Immature natural killer cell (primary cell): ENCODE measurements at regions not wholly inside any gene's neighbourhood (a gene's known extent, or its start where the extent isn't known, plus 50 kb on each side); places are given as distances from the start of the nearest gene placed in this dataset.

Source experiments
- DNase-seq, 3 donors: peaks; one replicate each; pipeline ENCODE4 v3.0.0; 2022; ENCODE audit warnings: mixed read lengths in 1 of 3
- H3K27ac Mint-ChIP-seq, 6 donors: one replicate each; pipeline ENCODE4 v1.8.0; 2020; ENCODE audit warnings: mixed read lengths in 6 of 6, mild to moderate bottlenecking in 5 of 6, inconsistent platforms in 4 of 6, moderate library complexity in 3 of 6
- H3K27me3 Mint-ChIP-seq, 3 donors: one replicate each; pipeline ENCODE4 v1.8.0; 2020 to 2021; ENCODE audit warnings: low read depth in 3 of 3, mild to moderate bottlenecking in 3 of 3, mixed read lengths in 3 of 3, moderate library complexity in 3 of 3, inconsistent platforms in 1 of 3
- H3K36me3 Mint-ChIP-seq, 3 donors: one replicate each; pipeline ENCODE4 v1.8.0; 2020; ENCODE audit warnings: mixed read lengths in 3 of 3, inconsistent platforms in 2 of 3, mild to moderate bottlenecking in 2 of 3
- H3K4me1 Mint-ChIP-seq, 2 donors: one replicate each; pipeline ENCODE4 v1.8.0; 2020; ENCODE audit warnings: inconsistent platforms in 2 of 2, mild to moderate bottlenecking in 2 of 2, mixed read lengths in 2 of 2, moderate library complexity in 1 of 2
- H3K4me3 Mint-ChIP-seq, 5 donors: one replicate each; pipeline ENCODE4 v1.8.0; 2020; ENCODE audit warnings: mild to moderate bottlenecking in 5 of 5, mixed read lengths in 5 of 5, inconsistent platforms in 3 of 5, moderate library complexity in 3 of 5
- H3K9me3 Mint-ChIP-seq, 6 donors: one replicate each; pipeline ENCODE4 v1.8.0; 2020; ENCODE audit warnings: mild to moderate bottlenecking in 6 of 6, mixed read lengths in 6 of 6, inconsistent platforms in 4 of 6, moderate library complexity in 3 of 6

DNA sequence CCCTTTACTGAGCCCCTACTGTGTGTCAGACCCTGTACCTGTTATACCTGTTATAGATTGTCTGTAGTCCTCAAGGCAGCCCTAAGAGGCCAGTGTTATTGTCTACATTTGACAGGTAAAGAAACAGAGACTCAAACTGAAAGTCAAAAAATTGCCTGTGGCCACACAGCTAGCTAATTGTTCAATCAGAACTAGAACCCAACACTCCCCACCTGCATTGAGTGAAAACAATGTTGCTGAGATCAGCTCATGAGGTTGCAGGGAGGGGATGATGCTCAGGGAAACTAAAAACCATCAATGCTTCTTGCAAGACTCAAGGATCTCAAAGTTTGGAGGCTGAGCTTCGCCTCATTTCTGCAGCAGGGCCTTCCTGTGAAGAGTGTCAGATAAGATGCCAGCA is 109.5 kb upstream of the LMO4 start:
- Mint-ChIP-seq H3K27me3 (peaks cover 2 to 6% (median 2%) of the 10 kb centered on the region in 3 donors), H3K9me3 (peaks cover 0 to 11% (median 0%) of the 10 kb centered on the region in 6 donors), H3K27ac (no peak overlapping the region), H3K36me3 (no peaks in the 10 kb centered on the region), H3K4me1 (peaks cover 0 to 8% of the 10 kb centered on the region in 2 donors), H3K4me3 (no peak overlapping the region)
- DNase-seq, result no peak

DNA sequence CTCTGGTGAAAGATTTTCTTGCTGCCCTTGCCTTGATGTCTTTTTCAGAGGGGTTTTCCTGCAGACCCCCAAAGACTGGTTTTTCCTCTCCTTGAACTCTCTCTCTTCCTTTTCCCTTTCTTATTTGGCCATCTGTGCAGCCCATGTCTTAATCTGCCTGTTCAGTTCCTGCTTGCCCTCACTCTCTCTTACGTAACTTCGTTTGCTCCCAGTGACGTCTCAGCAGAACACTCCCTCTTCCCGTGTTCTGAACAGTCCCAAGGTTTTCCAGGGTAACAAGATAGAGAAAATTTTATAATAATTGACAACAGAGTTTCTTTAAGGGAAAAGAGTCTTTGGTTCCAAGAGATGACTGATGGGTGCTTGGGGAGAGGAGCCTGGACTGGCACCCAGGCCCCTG is 109.1 kb upstream of the LMO4 start:
- DNase-seq, result no peak
- H3K27ac Mint-ChIP-seq, result no peak overlapping the region

DNA sequence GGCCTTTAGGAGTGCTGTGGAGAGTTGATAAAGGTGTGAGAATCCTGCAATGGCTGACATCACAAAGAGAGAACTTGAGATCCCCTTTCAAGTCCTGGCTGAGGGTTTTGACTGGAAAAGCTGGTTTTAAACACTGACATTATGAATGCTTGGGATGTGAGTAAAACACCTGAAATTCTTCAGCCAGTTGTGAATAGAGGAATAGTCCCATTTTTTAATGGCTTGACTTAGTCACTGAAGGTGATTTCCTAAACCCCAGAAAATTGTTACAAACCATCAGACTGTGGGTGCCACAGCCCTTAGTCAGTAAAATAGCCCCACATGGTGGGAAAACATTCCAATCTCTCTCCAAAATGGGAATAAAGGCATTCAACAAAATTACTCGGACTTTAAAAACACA is 107.7 kb upstream of the LMO4 start:
- DNase-seq, result no peak
- H3K36me3 Mint-ChIP-seq, result no peaks in the 10 kb centered on the region
- H3K9me3 Mint-ChIP-seq, result peaks cover 0 to 2% (median 0%) of the 10 kb centered on the region in 6 donors
- H3K27me3 Mint-ChIP-seq, result peaks cover under 1 to 2% (median 2%) of the 10 kb centered on the region in 3 donors
- no peak overlapping the region for H3K4me3 Mint-ChIP-seq
- H3K27ac Mint-ChIP-seq, result no peak overlapping the region
- H3K4me1 Mint-ChIP-seq, result peaks cover 0 to 8% of the 10 kb centered on the region in 2 donors

More for the DNA sequence above, 109.1 kb upstream of the LMO4 start:
- Mint-ChIP-seq H3K4me1 (peaks cover 0 to 8% of the 10 kb centered on the region in 2 donors), H3K27me3 (peaks cover 2 to 6% (median 2%) of the 10 kb centered on the region in 3 donors), H3K36me3 (no peaks in the 10 kb centered on the region), H3K4me3 (no peak overlapping the region), H3K9me3 (peaks cover 0 to 11% (median 0%) of the 10 kb centered on the region in 6 donors)

DNA sequence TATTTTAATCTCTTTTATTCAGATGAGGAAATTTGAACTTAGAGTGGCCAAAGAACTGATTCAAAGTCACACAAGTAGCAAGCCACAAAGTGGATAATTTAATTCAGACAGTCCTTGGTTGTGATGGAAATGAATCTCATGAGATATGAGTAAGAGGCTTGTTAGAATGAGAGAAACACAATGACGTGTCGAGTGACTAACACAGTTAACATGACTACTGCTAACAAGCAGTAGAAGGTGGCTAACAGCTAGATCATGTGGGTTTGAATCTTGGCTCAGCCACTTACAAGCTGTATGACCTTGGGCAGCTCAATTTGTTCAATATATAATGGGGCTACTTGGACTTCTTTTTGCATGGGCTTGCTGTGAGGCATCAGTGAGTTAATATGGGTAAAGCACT is 104.5 kb upstream of the LMO4 start:
- DNase-seq, result no peak
- no peaks in the 10 kb centered on the region for H3K9me3 Mint-ChIP-seq
- H3K36me3 Mint-ChIP-seq, result no peaks in the 10 kb centered on the region
- peaks cover 0 to 2% (median under 1%) of the 10 kb centered on the region in 3 donors for H3K27me3 Mint-ChIP-seq
- H3K27ac Mint-ChIP-seq, result no peak overlapping the region
- no peak overlapping the region for H3K4me3 Mint-ChIP-seq
- H3K4me1 Mint-ChIP-seq, result peaks cover 0 to 8% of the 10 kb centered on the region in 2 donors

DNA sequence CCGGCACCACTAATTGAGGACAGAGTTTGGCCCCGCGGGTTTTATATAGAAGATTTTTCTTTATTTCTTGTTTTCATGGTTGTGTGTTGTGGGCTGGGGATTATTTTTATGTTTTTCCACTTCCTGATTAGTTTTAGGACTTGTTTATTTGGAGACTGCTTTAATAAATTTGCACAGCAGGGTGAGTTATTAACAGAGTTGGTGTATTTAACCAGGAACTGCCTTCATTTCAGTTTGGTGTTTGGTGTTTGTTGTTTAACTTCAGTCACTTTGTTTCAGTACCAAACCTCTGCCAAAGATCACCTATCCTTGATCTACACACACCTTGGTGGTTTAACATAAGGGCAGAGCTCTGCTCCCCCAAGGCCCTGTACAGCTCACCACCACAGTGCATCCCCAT is 103.5 kb upstream of the LMO4 start:
- no peaks in the 10 kb centered on the region for H3K9me3 Mint-ChIP-seq
- no peak overlapping the region for H3K4me3 Mint-ChIP-seq
- no peaks in the 10 kb centered on the region for H3K27me3 Mint-ChIP-seq
- H3K27ac Mint-ChIP-seq, result no peak overlapping the region
- H3K4me1 Mint-ChIP-seq, result peaks cover 0 to 7% of the 10 kb centered on the region in 2 donors
- DNase-seq, result no peak
- H3K36me3 Mint-ChIP-seq, result no peaks in the 10 kb centered on the region

DNA sequence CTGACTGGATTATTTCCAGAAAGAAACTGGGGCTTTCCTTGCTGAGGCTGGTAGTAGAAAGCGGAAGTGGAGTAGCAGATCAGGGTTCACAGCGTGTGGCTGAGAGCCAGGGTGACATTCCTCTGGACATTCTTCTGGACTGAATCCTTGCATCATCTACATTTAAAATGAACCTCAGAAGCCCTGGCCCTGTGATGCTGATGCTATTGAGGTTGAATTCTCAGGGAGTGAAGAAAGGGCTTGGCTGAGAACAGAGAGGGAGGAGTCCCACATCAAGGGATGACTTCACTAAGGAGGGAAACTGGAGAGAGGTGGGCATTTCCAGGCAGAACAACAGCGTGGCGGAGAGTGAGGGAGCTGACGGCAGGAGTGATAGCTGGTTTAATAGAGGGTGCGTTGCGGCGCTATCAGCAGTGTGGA is 102.3 kb upstream of the LMO4 start:
- no peaks in the 10 kb centered on the region for H3K4me1 Mint-ChIP-seq
- no peak for DNase-seq
- no peaks in the 10 kb centered on the region for H3K27me3 Mint-ChIP-seq
- no peak overlapping the region for H3K4me3 Mint-ChIP-seq
- H3K36me3 Mint-ChIP-seq, result no peaks in the 10 kb centered on the region
- no peak overlapping the region for H3K27ac Mint-ChIP-seq
- H3K9me3 Mint-ChIP-seq, result no peaks in the 10 kb centered on the region

DNA sequence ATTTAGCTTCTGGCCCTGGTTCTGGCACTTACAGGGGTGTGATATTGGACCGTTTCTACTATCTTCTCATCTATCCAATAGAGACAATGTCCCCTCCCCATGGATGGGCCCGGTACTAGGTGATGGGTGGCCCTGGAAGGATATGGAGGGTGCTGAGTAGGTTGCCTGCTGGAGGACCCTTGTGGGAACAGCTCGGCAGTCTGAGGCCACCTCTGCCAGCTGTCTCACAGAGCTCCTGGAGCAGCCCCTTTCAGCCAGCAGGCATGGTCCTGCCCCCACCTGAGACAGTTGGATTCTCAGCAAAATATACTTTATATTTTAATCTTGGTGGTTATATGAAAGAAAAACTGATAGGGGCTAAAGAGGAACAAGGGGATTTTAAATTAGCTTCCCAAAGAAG is 101.0 kb upstream of the LMO4 start:
- Mint-ChIP-seq H3K4me3 (no peak overlapping the region), H3K27me3 (no peaks in the 10 kb centered on the region), H3K27ac (no peak overlapping the region), H3K9me3 (no peaks in the 10 kb centered on the region), H3K36me3 (no peaks in the 10 kb centered on the region), H3K4me1 (no peaks in the 10 kb centered on the region)
- DNase-seq, result no peak

DNA sequence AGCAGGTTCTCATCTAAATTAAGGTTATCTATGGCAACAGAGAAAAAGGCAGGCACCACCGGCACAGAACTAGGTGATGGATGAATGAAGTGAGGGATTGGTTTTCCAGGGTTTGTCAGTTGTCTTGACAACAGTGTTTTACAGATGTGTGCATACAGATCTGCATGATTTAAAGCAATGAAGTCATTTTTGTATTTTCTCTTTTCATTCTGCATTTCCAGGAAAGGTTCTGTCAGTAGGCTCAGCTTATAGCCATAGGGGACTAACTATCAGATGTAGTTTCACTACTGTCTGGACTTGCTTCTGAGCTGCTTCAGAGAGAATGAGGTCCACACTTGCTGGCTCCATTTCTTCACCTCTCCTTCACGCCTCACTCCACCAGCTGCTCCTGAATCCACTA is 98.2 kb upstream of the LMO4 start:
- no peak overlapping the region for H3K27ac Mint-ChIP-seq
- H3K9me3 Mint-ChIP-seq, result no peaks in the 10 kb centered on the region
- no peaks in the 10 kb centered on the region for H3K36me3 Mint-ChIP-seq
- peaks cover 0 to 3% (median 0%) of the 10 kb centered on the region in 3 donors for H3K27me3 Mint-ChIP-seq
- DNase-seq, result no peak
- no peak overlapping the region for H3K4me3 Mint-ChIP-seq
- H3K4me1 Mint-ChIP-seq, result no peaks in the 10 kb centered on the region

DNA sequence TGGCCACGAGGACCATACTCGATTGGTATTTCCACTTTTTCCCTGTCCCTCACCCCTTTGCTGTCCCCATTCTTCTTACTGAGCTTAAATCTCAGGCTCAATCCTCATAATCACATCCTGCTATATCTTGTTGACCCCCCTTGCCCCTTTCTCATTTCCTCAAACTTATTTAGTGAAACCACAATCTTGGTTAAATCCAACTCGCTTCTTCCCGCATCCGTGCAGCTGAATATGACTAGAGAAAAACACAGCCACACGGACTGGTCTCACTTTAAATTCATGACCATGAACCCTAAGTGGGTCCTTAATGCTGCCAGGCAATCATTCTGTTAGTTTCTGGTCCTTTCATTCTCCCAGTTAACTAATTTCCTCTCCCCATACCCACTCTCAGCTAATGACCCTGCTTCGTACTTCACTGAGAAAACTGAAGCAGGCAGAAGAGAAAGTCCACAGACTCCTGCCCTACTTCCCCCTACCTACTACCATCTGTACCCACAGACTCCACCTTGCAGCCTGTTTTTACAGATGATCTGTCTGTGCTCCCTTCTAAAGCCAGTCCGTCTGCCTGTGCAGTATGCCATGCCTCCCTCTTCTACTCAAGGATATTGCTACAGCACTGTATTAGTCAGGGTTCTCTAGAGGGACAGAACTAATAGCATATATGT is 96.8 kb upstream of the LMO4 start:
- Mint-ChIP-seq H3K9me3 (no peaks in the 10 kb centered on the region), H3K4me3 (no peak overlapping the region), H3K4me1 (no peaks in the 10 kb centered on the region), H3K36me3 (no peaks in the 10 kb centered on the region), H3K27ac (no peak overlapping the region), H3K27me3 (peaks cover 0 to 3% (median 0%) of the 10 kb centered on the region in 3 donors)
- DNase-seq, result no peak

DNA sequence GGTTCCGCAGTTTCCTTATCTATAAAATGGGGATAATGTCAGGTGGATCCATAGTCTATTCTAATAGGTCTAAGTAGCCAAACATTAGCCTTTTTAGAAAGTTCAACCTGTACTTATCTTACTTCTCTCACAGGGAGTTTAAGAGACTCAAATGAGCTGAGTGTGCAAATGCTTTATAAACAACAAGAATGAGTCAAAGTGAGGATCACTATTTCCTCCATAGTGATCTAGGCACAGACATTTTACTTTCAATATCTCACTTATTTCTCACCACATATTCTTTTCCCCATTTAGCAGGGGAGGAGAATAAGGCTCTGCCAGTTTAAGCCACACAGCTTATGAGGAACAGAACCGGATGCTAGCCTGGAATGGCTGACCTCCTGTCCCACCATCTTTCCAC is 92.1 kb upstream of the LMO4 start:
- H3K27me3 Mint-ChIP-seq, result peaks cover 0 to 5% (median 3%) of the 10 kb centered on the region in 3 donors
- H3K9me3 Mint-ChIP-seq, result no peaks in the 10 kb centered on the region
- no peak overlapping the region for H3K4me3 Mint-ChIP-seq
- no peaks in the 10 kb centered on the region for H3K36me3 Mint-ChIP-seq
- no peak for DNase-seq
- no peaks in the 10 kb centered on the region for H3K4me1 Mint-ChIP-seq
- no peak overlapping the region for H3K27ac Mint-ChIP-seq

DNA sequence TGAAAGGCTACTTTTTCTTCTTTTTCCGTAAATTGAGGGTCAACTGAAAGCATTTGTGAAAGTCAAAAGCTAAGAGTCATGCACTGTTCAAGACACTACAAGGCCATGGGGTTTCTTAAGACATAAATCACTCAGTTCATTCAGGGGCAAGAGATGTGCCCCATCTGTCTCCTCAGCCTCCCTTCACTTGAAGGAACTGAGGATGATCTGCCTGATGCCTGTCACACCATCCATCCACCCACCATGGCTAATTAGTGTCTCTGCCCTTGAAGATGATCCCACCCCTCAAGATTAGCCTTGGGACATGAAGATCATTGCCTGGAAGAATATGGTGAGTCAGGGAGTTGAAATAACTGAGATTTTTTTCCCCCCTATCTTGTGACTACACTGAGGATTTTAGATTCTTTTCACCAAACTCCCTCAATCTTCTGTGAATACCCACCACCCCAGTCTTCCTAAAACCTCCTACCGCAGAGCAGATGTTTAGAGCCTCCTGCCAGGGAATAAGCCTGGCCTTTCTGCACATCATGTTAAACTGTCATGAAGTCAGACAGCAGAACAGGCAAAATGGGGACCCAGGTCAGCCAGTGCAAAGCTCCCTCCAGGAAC is 88.6 kb upstream of the LMO4 start:
- DNase-seq, result no peak
- no peaks in the 10 kb centered on the region for H3K4me1 Mint-ChIP-seq
- H3K9me3 Mint-ChIP-seq, result no peaks in the 10 kb centered on the region
- no peak overlapping the region for H3K27ac Mint-ChIP-seq
- H3K27me3 Mint-ChIP-seq, result peaks cover 0 to 5% (median 5%) of the 10 kb centered on the region in 3 donors
- H3K36me3 Mint-ChIP-seq, result no peaks in the 10 kb centered on the region
- no peak overlapping the region for H3K4me3 Mint-ChIP-seq

DNA sequence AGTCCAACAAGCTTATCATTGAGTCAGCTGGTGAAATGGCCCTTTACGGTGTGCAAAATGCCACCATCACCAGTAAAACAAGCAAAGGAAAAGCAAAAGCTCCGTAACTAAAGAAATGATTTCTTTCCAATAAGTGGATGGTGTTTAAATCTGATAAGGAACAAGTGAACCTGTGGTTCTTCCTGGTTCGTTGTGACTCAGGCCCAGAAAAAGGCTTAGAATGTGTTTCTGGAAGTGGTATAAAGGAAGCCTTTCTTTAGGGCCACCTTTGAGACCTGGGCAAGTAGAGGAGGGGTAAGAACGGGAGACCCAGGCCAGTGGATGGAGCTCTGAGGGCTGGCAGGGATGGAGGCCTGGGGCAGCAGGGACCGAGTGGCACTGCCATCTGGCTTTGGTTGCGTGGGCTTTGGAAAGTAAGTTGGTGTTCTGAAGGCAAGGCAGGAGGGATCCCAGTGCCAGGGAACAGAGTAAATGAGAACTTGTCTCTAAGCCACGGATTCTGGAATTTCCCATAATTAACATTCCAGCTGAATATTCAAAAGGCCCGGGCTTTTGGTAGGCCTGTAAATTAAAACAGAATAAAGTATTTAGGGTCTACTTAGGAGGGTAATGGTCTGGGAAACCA is 87.9 kb upstream of the LMO4 start:
- no peak overlapping the region for H3K27ac Mint-ChIP-seq
- H3K9me3 Mint-ChIP-seq, result no peaks in the 10 kb centered on the region
- H3K36me3 Mint-ChIP-seq, result no peaks in the 10 kb centered on the region
- no peak for DNase-seq
- H3K4me1 Mint-ChIP-seq, result no peaks in the 10 kb centered on the region
- peaks cover 0 to 7% (median 2%) of the 10 kb centered on the region in 3 donors for H3K27me3 Mint-ChIP-seq
- H3K4me3 Mint-ChIP-seq, result no peak overlapping the region

DNA sequence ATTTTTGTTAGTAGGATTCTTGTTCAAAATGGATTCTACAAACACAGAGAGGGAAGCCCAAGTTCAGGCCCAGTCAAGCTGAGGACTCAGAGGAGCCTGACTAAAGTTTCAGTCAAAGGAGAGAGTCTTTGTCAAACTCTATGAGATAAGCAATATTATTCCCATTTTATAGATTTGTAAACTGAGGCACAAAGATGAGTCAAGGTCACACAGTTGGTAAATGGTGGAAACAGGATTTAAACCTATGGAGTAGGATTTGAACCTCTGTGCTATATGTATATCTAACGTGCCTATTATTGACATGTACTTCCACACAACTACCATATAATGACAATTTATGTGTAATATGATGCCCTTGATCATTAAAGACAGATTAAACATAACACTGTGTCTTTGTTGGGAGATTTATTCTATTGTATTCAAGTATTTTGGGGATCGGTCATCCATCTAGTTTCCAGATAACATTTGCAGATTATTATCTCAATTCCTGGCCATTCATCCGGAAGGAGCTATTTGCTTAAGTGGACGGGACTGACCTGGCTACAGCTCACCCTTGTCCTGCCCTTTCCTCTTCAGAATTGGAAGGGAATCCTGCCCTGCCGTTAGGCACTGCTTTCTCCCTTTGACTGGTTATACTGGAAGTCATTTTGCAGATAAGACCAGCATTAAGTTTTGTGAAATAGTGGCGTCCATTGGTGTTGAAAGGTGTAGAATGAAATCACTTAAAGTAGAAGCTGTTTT is 86.1 kb upstream of the LMO4 start:
- H3K9me3 Mint-ChIP-seq, result peaks cover 0 to 3% (median 0%) of the 10 kb centered on the region in 6 donors
- no peak overlapping the region for H3K27ac Mint-ChIP-seq
- no peak overlapping the region for H3K4me3 Mint-ChIP-seq
- no peaks in the 10 kb centered on the region for H3K36me3 Mint-ChIP-seq
- peaks cover 0 to 8% (median 2%) of the 10 kb centered on the region in 3 donors for H3K27me3 Mint-ChIP-seq
- no peaks in the 10 kb centered on the region for H3K4me1 Mint-ChIP-seq
- DNase-seq, result no peak

DNA sequence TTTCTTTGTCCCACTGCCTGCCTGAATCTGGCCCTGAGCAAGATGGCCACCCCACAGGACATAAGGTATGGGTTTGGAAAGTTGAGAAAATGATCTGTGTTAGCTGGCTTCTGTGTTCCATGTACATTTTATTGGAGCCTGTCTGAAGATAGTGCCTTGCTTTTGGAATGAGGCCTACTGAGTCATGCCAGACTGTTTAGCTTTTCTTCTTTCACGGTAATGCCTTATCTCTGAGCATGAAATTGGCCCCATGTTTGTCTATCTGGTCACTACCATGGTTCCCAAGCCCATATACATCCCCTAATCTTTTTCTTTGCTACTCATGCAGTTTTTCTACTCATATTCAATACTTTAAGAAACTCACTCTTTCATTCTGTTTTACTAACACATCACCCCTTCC is 85.1 kb upstream of the LMO4 start:
- no peak for DNase-seq

More for the DNA sequence above, 85.1 kb upstream of the LMO4 start:
- Mint-ChIP-seq H3K27me3 (peaks cover 0 to 9% (median 4%) of the 10 kb centered on the region in 3 donors), H3K4me1 (no peaks in the 10 kb centered on the region), H3K4me3 (no peak overlapping the region), H3K27ac (no peak overlapping the region), H3K9me3 (peaks cover 0 to 3% (median 0%) of the 10 kb centered on the region in 6 donors), H3K36me3 (peaks cover 0 to 4% (median 0%) of the 10 kb centered on the region in 3 donors)
